ENCODE measurements at regions not wholly inside any gene's neighbourhood (a gene's known extent, or its start where the extent isn't known, plus 50 kb on each side); places are given as distances from the start of the nearest gene placed in this dataset.

DNA sequence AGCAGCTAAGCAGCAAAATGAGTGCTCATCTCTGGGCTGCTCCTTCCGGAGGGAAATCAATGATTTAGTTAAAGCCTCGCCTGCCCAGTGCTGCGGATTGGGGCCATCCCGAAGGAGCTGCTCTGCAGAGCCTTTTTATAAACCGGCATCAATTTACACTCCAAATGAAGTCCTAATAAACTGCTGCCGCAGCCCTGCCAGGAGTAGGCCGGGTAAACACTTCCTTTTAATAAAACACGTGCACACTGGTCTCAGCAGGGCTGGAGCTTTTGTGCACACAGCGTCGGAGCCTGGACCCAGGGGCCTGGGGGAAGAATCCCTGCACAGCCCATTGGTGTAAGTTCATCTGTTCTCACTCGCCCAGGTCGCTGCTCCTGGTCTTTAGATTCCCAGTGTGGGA, 79.6 kb upstream of the HS3ST2 start:
- no peak overlapping the region for H3K4me3 ChIP-seq
- ATAC-seq (ENCODE audit: low FRiP score in 2 of 2) (no peak), DNase-seq (no peak)
- TF ChIP-seq EP300 (IDR thresholded peaks at IDR 0.05) (no peak), POLR2AphosphoS5 (IDR thresholded peaks at IDR 0.05) (no peak), POLR2A (IDR thresholded peaks at IDR 0.05) (no peak)
- TF ChIP-seq, protein P1, sequence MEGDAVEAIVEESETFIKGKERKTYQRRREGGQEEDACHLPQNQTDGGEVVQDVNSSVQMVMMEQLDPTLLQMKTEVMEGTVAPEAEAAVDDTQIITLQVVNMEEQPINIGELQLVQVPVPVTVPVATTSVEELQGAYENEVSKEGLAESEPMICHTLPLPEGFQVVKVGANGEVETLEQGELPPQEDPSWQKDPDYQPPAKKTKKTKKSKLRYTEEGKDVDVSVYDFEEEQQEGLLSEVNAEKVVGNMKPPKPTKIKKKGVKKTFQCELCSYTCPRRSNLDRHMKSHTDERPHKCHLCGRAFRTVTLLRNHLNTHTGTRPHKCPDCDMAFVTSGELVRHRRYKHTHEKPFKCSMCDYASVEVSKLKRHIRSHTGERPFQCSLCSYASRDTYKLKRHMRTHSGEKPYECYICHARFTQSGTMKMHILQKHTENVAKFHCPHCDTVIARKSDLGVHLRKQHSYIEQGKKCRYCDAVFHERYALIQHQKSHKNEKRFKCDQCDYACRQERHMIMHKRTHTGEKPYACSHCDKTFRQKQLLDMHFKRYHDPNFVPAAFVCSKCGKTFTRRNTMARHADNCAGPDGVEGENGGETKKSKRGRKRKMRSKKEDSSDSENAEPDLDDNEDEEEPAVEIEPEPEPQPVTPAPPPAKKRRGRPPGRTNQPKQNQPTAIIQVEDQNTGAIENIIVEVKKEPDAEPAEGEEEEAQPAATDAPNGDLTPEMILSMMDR (IDR thresholded peaks at IDR 0.05): no peak
- no peaks in the 10 kb centered on the region for H3K27me3 ChIP-seq
- no peaks in the 10 kb centered on the region for H3K9me3 ChIP-seq
- no peaks in the 10 kb centered on the region for H3K36me3 ChIP-seq
- no peak overlapping the region for H3K27ac ChIP-seq
- H3K4me1 ChIP-seq: no peaks in the 10 kb centered on the region
- WGBS, 2 donors: 48% methylated on average over 8 to 12 of the region's 12 CpGs

DNA sequence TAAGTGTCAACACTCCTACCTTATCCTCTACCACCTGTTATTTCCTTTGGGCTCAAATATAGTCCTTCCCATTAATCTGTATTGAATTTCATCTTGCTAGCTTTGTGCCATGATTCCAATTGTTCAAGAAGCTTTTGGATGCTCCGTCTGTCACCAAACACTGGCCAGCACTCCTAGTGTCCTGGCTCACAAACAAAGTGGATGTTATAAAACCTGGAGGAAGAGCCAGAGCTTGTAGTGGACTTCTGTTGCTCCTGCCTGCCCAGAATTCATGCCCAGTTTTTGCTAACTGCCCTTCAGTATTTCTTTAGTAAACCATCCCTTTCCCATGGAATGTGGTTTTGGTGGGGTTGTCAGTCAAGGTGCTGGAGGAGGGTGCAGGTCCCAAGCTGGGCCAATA, 77.2 kb upstream of the HS3ST2 start:
- ATAC-seq (ENCODE audit: low FRiP score in 2 of 2) (no peak), DNase-seq (no peak)
- no peak overlapping the region for H3K4me3 ChIP-seq
- H3K36me3 ChIP-seq: no peaks in the 10 kb centered on the region
- no peak overlapping the region for H3K27ac ChIP-seq
- WGBS, 2 donors: 74 to 83% methylated on average over 1 of the region's 1 CpG
- TF ChIP-seq POLR2AphosphoS5 (IDR thresholded peaks at IDR 0.05) (no peak), EP300 (IDR thresholded peaks at IDR 0.05) (no peak)
- no peaks in the 10 kb centered on the region for H3K27me3 ChIP-seq
- H3K9me3 ChIP-seq: no peaks in the 10 kb centered on the region
- no peaks in the 10 kb centered on the region for H3K4me1 ChIP-seq

DNA sequence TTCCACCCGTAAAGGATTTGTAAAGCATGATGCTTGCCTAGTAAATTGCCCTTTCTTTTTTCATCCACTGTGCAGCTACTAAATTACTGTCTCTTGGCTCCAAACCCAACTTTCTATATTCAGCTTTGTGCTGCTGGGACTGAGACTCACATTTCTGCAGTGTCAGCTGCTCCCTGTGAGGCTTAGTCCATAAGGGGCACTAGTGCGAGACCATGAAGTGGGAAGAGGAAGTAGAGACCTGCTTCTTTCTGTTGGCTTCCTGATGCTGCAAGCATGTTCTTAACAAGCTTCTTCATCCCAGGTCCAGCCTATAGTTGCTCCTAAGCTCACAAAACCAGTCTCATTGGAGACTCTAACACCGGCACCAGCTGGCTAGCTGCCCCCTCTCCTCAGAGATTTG, 74.9 kb upstream of the HS3ST2 start:
- no peaks in the 10 kb centered on the region for H3K36me3 ChIP-seq
- ATAC-seq (ENCODE audit: low FRiP score in 2 of 2) (peak in 1 of 2 donors; percentile 45), DNase-seq (no peak)
- H3K4me3 ChIP-seq: no peak overlapping the region
- H3K27me3 ChIP-seq: no peaks in the 10 kb centered on the region
- peaks cover 0 to 1% (median 0%) of the 10 kb centered on the region in 4 donors for H3K9me3 ChIP-seq
- WGBS, 2 donors: 51 to 59% methylated on average over 3 of the region's 3 CpGs
- no peak overlapping the region for H3K27ac ChIP-seq
- TF ChIP-seq EP300 (IDR thresholded peaks at IDR 0.05) (no peak), POLR2A (IDR thresholded peaks at IDR 0.05) (no peak), POLR2AphosphoS5 (IDR thresholded peaks at IDR 0.05) (no peak)
- TF ChIP-seq, protein P1 (IDR thresholded peaks at IDR 0.05): no peak
- H3K4me1 ChIP-seq: no peaks in the 10 kb centered on the region

DNA sequence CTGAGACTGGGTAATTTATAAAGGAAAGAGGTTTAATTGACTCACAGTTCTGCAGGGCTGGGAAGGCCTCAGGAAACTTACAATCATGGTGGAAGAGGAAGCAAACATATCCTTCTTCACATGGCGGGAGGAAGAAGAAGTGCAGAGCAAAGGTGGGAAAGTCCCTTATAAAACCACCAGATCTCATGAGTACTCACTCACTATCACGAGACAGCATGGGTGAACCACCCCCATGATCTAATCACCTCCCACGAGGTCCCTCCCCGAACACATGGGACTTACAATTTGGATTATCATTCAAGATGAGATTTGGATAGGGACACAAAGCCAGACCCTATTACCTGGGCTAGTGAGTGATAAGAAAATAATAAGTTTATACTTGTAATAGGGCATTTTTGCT, 70.6 kb upstream of the HS3ST2 start:
- no peak overlapping the region for H3K27ac ChIP-seq
- ATAC-seq (ENCODE audit: low FRiP score in 2 of 2) (no peak), DNase-seq (no peak)
- H3K4me3 ChIP-seq: no peak overlapping the region
- TF ChIP-seq EP300 (IDR thresholded peaks at IDR 0.05): no peak
- TF ChIP-seq, protein P1 (IDR thresholded peaks at IDR 0.05): no peak
- no peak for TF ChIP-seq POLR2A (IDR thresholded peaks at IDR 0.05)
- TF ChIP-seq POLR2AphosphoS5 (IDR thresholded peaks at IDR 0.05): no peak
- no peaks in the 10 kb centered on the region for H3K4me1 ChIP-seq
- H3K27me3 ChIP-seq: no peaks in the 10 kb centered on the region
- no peaks in the 10 kb centered on the region for H3K36me3 ChIP-seq
- peaks cover 0 to 4% (median 0%) of the 10 kb centered on the region in 4 donors for H3K9me3 ChIP-seq
- WGBS, 2 donors: 57 to 73% methylated on average over 4 of the region's 4 CpGs

DNA sequence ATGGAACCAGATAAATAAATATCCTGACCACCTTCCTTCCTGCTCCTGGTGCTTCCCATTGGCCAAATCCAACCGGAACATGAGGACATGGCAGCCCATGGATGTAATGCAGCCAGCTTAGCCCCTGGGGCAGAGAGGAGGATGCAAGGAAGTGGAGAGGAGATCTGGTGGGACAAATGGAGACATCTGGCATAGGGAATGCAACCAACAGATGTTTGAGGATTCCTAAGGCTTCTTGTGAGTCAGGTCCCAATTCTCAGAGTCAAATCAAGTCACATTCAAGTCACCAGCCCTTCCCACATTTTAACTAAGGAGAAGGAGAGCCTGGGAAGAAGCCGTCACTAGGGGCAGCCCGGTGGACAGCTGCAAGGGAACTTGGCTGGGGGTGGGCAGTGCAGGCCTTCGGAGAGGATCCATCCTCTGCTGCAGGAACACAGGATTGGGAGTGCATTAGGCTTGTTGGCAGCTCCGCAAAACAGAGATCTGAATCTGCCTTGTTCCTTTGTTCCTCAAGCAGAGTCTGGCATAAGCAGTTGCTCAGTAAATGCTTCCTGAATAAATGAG, 62.8 kb upstream of the HS3ST2 start:
- no peak overlapping the region for H3K4me3 ChIP-seq
- H3K36me3 ChIP-seq: no peaks in the 10 kb centered on the region
- no peaks in the 10 kb centered on the region for H3K4me1 ChIP-seq
- WGBS, 2 donors: 58 to 66% methylated on average over 5 of the region's 5 CpGs
- ATAC-seq (ENCODE audit: low FRiP score in 2 of 2): peak in 1 of 2 donors; percentile 50
- H3K27me3 ChIP-seq: no peaks in the 10 kb centered on the region
- DNase-seq: no peak
- no peak for TF ChIP-seq EP300 (IDR thresholded peaks at IDR 0.05)
- no peak for TF ChIP-seq POLR2AphosphoS5 (IDR thresholded peaks at IDR 0.05)
- TF ChIP-seq, protein P1 (IDR thresholded peaks at IDR 0.05): no peak
- TF ChIP-seq POLR2A (IDR thresholded peaks at IDR 0.05): no peak
- no peaks in the 10 kb centered on the region for H3K9me3 ChIP-seq
- H3K27ac ChIP-seq: no peak overlapping the region

All from upper lobe of left lung (tissue), 6 donors.